ENCODE measurements at regions not wholly inside any gene's neighbourhood (a gene's known extent, or its start where the extent isn't known, plus 50 kb on each side); places are given as distances from the start of the nearest gene placed in this dataset.

DNA sequence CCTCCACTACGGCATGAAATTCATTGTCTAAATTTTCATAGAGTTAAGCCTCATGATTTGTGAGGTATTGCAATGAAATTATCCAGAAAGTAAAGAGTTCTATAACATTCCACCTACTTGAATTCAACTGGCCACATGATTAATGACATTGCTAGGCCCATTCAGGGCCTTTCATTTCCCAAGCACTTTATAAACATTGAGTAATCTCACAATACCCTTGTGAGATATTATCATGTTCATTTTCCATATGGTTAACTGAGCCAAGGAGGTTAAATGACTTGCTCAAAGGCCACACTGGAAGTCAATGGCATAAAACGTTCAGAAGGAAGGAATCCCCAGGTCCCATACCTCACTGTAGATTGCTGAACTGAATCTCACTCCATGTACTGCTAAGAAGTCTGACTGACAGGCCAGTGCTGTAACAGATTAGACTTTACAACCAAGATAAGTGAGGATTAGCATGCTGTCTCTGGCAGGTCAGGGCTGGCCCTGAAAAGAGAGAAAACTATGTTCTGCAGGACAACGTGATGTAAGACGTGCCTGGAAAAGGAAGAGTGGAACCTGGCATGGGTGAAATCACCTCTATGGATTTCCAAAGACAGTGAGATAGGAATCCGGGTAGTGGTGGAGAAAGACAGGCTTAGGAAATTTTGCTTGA is 75.9 kb upstream of the SPACA1 start:
- TF ChIP-seq, protein P1, sequence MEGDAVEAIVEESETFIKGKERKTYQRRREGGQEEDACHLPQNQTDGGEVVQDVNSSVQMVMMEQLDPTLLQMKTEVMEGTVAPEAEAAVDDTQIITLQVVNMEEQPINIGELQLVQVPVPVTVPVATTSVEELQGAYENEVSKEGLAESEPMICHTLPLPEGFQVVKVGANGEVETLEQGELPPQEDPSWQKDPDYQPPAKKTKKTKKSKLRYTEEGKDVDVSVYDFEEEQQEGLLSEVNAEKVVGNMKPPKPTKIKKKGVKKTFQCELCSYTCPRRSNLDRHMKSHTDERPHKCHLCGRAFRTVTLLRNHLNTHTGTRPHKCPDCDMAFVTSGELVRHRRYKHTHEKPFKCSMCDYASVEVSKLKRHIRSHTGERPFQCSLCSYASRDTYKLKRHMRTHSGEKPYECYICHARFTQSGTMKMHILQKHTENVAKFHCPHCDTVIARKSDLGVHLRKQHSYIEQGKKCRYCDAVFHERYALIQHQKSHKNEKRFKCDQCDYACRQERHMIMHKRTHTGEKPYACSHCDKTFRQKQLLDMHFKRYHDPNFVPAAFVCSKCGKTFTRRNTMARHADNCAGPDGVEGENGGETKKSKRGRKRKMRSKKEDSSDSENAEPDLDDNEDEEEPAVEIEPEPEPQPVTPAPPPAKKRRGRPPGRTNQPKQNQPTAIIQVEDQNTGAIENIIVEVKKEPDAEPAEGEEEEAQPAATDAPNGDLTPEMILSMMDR (IDR thresholded peaks at IDR 0.05) = no peak

DNA sequence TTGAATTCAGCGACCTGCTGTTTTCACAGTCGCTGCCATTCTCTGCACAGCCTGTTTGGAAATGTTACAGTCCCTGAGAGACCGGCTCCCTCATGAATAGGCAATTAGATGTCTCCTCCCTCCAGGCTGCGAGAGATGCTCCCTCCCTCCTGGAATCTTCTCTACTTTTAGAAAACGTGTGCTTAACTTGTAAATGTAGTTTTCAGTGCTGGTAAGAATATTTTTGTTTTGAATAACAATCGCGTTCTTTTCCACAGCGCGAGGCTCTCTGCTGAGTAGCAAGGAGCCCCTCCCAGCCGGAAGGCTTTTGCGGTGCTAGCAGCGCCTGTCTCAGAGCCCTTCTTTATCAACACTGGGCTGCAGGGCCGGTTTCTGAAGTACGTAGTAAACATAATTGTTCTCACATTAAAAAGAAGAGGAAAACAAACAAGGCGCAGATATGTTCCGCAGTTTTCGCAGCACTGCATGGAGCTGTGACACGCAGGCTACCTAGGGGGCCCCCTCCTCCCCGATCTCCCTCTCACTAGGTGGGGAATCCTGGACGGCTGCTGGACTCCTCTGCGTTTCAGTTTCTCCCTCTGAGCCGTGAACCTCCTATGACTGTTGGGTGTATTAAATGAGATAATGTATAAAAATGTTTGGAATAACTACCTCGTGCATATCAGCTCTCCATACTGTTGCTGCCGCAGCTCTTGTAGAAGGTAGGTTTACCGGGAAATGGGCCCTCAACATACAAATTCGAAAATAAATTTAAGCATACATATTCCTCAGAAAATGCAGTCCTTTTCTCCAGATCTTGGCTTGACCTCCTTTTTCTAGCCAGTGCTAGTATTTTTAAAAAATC is 79.0 kb upstream of the SPACA1 start:
- TF ChIP-seq, protein P1 (IDR thresholded peaks at IDR 0.05) = no peak

DNA sequence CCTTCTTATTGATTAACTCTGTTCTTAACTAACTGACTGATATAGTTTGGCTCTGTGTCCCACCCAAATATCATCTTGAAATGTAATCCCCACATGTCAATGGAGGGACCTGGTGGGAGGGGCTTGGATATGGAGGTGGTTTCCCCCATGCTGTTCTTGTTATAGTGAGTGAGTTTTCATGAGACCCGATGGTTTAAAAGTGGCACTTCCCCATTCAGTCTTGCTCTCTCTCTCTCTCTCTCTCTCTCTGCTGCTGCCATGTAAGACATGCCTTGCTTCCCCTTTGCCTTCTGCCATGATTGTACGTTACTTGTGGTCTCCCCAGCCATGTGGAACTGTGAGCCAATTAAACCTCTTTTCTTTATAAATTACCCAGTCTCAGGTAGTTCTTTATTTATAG is 81.8 kb upstream of the SPACA1 start:
- TF ChIP-seq, protein P1 (IDR thresholded peaks at IDR 0.05) = no peak

DNA sequence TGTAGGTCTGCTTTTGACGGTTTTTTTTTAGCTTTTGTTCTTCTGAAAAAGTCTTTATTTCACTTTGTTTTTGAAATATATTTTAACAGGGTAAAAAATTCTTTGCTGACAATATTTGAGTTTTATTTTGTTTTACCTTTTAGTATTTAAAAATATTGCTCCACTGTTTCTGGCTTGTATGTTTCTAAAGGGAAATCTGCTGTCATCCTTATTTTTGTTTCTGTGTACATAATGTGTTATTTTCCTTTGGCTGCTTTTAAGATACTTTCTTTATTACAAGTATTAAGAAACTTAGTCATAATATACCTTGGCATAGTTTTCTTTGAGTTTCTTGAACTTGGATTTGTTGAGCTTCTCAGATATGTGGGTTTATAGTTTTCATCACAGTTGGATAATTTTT is 88.6 kb upstream of the SPACA1 start:
- TF ChIP-seq, protein P1 (IDR thresholded peaks at IDR 0.05) = no peak

DNA sequence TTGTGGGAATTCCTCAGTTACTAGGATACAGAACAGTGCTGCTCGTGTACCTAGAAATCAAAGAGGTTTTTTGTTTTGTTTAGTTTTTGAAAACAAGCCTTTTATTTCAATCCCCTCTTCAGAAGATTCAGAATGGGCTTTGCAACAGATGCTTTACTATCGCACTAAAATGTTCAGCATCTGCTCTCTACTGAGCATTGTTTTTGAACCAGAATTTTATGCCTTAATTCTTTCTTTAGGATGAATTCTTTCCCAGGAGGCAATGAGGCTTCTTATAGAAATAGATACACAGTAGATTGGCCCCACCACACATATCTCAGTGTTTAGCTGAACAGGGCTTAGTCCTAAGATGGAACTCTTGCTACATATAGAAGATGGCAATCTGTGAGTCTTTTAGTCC is 95.9 kb upstream of the SPACA1 start:
- TF ChIP-seq, protein P1 (IDR thresholded peaks at IDR 0.05) = no peak

DNA sequence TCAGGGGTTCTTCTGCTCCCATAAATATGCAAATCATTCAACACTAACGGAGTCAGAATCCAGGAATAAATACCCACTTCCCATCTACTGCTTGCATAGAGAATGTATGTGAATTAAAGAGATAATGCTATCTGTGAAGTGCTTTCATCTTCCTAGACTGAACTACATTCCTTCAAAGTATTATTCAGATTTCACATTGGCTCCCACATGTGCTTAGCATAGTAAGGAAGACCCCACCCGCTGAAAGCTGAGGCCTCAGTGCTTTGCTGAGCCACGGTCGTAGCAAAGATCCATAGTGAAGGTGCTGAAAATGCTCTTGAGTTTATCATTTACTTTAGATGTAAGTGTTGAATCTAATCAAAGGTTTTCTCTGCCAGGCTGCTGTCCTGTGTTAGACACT is 97.0 kb upstream of the SPACA1 start:
- TF ChIP-seq, protein P1 (IDR thresholded peaks at IDR 0.05) = no peak

DNA sequence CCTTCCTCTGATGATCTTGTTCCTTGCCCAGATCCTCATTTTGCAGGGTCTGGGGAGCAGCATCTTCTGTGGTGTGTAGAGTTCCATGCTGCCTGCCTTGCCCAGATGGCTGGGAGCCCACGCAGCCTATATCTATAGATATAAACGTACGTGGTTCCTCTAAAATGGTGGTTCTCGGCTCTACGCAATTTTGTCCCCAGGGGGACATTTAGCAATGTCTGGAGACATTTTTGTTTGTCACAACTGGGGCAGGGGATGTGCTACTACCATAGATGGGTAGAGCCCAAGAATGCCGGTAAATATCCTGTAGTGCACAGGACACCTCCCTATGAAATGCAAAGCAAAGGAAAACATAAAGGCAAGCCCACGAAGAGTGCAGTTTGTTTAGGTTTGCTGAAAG is 98.4 kb upstream of the SPACA1 start:
- TF ChIP-seq, protein P1 (IDR thresholded peaks at IDR 0.05) = no peak

All from LNCAP (cell line).